NCI-H2081 (cell line): ENCODE measurements at regions not wholly inside any gene's neighbourhood (a gene's known extent, or its start where the extent isn't known, plus 50 kb on each side); places are given as distances from the start of the nearest gene placed in this dataset.

Experiments
- DNase-seq, 2 experiments: peaks; one replicate each; lab custom pipeline; 2025; lab: John Stamatoyannopoulos, UW

DNA sequence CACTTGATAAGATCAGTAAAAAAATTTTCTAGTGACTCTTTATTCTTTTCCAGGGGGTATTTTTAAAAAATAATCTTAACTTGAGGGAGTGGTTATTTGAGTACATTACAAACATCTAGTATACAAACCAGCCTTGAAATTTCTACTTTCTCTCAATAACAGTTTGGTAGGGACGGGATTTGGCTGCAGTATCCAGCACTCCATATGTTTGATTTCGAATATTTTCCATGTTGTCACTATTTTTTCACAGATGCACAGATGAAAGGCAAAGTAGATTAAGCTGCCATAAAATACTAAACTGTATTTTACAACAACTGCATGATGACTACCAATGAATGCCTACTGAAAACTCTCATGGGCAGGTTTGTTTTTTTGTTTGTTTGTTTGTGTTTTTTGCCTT, 225.0 kb downstream of the COX7B2 start:
- DNase-seq: no peak

DNA sequence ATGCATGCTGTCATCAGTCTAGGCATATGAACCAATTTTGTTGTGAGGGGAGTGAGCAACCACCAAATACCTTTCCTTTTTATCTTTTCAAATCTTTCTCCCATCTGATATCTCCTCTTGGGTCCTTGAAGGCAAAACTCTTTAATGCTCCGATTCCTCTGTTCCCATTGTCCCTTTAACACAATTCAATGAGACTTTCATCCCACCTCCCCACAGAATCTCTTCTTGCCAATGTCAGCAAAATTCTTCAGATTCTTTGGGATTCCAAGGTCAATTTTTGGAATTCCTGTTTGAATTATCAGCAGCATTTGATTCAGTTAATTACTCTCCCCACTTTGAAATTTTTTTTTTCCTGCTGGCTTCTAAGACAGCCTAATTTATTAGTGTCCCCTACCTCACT, 232.7 kb downstream of the COX7B2 start:
- no peak for DNase-seq

DNA sequence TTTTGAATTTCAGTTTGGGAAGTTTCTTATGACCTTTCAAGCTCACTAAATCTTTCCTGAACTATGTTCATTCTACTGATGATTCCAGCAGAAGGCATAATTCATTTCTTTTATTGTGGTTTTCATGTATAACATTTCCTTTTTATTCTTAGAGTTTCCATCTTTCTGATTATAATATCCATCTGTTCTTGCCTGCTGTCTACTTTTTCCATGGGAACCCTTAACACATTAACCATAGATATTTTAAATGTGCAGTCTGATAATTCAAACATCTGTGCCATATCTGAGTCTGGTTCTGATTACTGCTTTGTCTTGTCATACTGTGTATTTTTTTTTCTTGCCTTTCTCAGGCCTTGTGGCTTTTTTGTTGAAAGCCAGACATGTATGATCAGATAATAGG, 234.7 kb downstream of the COX7B2 start:
- DNase-seq: no peak

DNA sequence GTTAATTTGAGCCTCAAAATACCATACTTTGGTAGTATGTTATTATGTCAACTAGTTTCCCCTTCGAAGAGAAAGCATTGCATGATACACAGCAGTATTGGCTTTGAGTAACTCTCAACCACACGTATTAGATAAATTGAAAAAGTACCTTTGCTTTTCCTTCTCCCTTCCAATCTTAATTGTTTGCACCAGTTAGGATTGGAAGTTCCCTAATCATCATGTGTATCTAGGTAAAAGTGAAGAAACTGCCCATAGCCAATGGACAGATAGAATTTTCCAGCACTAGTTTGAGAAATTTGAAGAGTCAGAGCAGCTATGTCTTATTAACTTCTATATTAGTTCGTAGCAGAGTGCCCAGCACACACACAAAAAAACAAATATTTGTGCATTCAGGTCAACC, 241.3 kb downstream of the COX7B2 start:
- DNase-seq: no peak

DNA sequence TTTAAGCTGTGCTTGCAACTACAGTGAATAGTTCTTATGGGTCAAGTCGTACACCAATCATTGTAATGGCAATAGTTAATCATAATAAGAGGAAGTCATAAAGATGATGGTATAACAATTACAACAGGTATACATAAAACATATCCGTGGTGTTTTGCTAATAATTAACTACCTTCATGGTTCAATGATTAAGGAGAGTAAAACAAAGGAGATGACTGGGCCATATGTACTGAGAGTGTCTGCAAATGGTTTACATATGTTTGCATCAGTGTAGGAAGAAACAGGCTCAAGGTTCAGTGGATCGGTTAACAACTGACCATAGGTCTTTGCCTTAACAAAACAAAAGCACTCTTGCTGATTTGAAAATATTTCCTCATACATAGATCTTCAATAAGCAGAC, 253.0 kb downstream of the COX7B2 start:
- no peak for DNase-seq

DNA sequence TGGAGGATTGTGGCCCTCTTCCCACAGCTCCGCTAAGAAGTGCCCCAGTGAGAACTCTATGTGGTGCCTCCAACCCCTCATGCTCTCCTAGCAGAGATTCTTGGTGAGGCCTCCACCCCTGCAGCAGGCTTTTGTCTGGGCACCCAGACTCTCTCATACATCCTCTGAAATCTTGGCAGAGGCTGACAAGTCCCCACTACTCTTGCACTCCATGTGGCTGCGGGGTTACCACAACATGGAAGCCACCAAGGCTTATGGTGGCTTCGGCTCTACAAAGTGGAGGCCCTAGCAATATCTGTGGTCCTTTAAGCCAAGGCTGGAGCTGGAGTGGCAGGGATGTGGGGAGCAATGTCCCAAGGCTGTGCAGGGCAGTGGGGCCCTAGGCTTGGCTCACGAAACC, 255.2 kb downstream of the COX7B2 start:
- no peak for DNase-seq

DNA sequence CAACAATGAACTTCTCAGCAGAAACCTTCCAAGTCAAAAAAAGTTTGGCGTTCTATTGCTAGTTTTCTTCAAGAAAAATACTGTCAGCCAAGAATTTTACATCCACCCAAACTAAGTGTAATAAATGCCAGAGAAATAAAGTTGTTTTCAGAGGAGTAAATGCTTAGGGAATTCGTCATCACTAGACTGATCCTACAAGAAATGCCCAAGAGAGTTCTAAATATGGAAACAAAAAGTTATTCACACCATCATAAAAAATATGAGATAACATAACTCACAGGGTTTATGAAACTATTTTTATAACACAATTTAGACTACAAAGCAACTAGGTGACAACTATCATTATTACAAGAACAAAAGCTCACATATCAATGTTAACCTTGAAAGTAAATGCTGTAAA, 259.5 kb upstream of the GABRA2 start:
- DNase-seq: no peak

DNA sequence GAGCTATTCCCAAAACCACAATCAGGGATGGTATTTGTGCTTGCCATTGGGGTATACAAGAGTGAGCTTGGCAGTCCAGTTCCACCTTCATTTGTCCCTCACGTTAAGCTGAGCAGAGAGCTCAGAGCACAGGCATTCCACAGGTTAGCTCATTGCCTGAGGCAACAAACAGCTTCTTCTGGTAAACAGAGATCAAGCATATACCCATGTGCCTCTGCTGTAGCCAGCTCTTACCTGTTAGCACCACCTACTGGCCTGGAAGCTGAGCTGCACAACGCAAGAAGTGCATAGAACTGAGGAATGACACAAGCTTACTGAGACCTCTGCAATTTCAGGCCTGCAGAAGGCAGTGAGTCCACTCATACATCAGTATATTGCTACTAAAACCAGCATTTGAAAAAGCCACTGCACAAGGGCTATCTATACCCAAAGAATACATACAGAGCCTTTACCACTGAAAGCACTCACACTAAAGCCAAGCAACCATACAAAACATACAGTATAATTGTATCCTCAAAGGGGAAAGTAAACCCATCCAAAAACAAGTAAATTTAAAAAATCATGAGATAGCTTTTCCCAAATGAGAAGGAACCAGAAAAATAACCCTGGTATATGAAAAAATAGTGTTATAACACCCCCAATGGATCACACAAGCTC, 258.3 kb upstream of the GABRA2 start:
- DNase-seq: peak; percentile 67 to 69

DNA sequence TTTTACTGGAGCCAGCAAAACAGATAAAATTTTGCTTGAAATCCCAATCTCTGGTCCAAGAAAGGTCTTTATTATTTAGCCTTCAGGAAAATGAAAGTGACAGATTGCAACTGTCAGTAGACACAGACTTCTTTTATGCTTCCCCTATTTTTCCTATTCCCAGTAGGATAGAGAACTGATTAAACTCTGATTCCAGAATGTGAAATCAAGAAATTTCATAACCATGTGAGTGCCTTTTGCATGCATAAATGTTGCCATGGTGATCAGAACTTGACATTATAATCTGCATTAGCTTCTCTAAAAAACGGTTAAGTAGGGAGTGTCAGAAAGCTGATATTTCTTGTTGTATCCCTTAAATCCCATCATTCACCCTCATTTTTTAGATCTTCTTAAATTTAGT, 255.2 kb upstream of the GABRA2 start:
- DNase-seq: no peak
